ENCODE measurements at regions not wholly inside any gene's neighbourhood (a gene's known extent, or its start where the extent isn't known, plus 50 kb on each side); places are given as distances from the start of the nearest gene placed in this dataset.

GRCh38 chr1:29916656-29917369, 680.5 kb downstream of the PTPRU start:
- no peaks in the 10 kb centered on the region for H3K36me3 Mint-ChIP-seq
- no peak overlapping the region for H3K27ac Mint-ChIP-seq
- no peak for DNase-seq
- H3K9me3 Mint-ChIP-seq = no peaks in the 10 kb centered on the region
- H3K4me3 Mint-ChIP-seq = no peak overlapping the region
- H3K27me3 Mint-ChIP-seq (ENCODE audit: low read depth in 3 of 3) = peaks cover 3 to 9% (median 6%) of the 10 kb centered on the region in 3 donors
- H3K4me1 Mint-ChIP-seq = no peaks in the 10 kb centered on the region

- Mint-ChIP-seq H3K27me3 (ENCODE audit: low read depth in 3 of 3) (peaks cover 6 to 14% (median 6%) of the 10 kb centered on the region in 3 donors), H3K4me3 (no peak overlapping the region), H3K27ac (no peak overlapping the region), H3K9me3 (no peaks in the 10 kb centered on the region), H3K36me3 (no peaks in the 10 kb centered on the region), H3K4me1 (no peaks in the 10 kb centered on the region)
- no peak for DNase-seq
These were observed 678.6 kb downstream of the PTPRU start for GRCh38 chr1:29914936-29915335.

DNA sequence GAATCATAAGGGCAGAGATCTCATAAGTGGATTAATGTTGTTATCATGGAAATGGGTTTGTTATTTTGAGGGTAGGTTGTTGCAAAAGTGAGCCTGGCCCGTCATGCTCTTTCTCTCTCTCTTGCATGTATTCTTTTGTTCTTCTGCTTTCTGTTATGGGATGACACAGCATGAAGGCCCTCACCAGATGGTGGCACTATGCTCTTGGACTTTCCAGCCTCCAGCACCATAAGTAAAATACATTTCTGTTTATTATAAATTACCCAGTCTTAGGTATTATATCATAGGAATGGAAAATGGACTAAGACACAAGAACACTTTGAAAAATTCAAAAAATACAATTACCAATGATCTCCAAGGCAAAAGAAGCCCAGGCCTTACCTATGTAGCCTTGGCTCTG, 676.1 kb downstream of the PTPRU start:
- Mint-ChIP-seq H3K4me3 (no peak overlapping the region), H3K9me3 (no peaks in the 10 kb centered on the region), H3K36me3 (no peaks in the 10 kb centered on the region), H3K27me3 (ENCODE audit: low read depth in 3 of 3) (peaks cover 5 to 6% (median 6%) of the 10 kb centered on the region in 3 donors), H3K4me1 (no peaks in the 10 kb centered on the region), H3K27ac (no peak overlapping the region)
- DNase-seq = peak in 1 of 3 donors; percentile 14

DNA sequence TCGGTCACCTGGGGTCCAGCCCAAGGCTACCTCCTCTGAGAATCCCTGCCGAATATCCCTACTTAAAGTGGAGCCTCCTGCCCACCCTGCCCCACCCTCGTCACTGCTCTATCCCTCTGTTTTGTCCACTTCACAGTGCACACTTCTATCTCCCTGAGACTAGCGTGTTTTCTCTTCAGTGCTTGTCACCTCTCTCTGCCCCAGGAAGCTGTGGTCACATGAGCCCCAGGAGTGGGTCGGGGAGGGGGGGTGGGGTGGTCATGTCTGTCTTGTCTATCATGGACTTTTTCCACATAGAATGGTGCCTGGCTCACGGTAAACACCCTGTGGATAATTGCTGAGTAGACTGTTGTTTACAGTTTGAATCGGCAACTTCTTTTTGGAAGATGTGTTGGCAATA, 673.6 kb downstream of the PTPRU start:
- Mint-ChIP-seq H3K4me3 (no peak overlapping the region), H3K27ac (no peak overlapping the region), H3K9me3 (no peaks in the 10 kb centered on the region), H3K4me1 (no peaks in the 10 kb centered on the region), H3K27me3 (ENCODE audit: low read depth in 3 of 3) (peaks cover 3 to 6% (median 5%) of the 10 kb centered on the region in 3 donors), H3K36me3 (no peaks in the 10 kb centered on the region)
- DNase-seq = no peak

GRCh38 chr1:29907596-29907995, 671.3 kb downstream of the PTPRU start:
- DNase-seq = no peak
- Mint-ChIP-seq H3K4me3 (no peak overlapping the region), H3K9me3 (no peaks in the 10 kb centered on the region), H3K27ac (no peak overlapping the region), H3K4me1 (no peaks in the 10 kb centered on the region), H3K36me3 (no peaks in the 10 kb centered on the region), H3K27me3 (ENCODE audit: low read depth in 3 of 3) (peaks cover 2 to 13% (median 4%) of the 10 kb centered on the region in 3 donors)

DNA sequence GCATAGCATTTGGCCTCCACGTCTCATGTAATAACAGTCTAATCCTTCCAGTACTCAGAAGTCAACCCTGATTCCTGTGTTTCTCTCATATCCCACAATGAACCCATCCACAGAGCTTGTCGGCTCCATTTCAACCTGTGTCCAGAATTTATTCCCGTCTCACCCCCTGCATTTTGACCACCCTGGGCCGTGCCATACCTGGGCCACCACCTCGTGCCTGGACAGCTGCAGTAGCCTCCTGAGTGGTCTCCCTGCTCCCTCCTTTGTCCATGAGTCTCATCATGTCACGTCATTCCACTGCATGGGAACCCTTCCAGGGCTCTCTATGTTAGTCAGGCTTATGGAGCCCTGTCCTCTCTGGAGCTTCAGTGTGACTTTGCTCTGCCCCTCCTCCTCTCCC, 670.6 kb downstream of the PTPRU start:
- Mint-ChIP-seq H3K4me3 (no peak overlapping the region), H3K27me3 (ENCODE audit: low read depth in 3 of 3) (peaks cover 0 to 13% (median 4%) of the 10 kb centered on the region in 3 donors), H3K4me1 (no peaks in the 10 kb centered on the region), H3K9me3 (no peaks in the 10 kb centered on the region), H3K27ac (no peak overlapping the region), H3K36me3 (no peaks in the 10 kb centered on the region)
- DNase-seq = no peak

DNA sequence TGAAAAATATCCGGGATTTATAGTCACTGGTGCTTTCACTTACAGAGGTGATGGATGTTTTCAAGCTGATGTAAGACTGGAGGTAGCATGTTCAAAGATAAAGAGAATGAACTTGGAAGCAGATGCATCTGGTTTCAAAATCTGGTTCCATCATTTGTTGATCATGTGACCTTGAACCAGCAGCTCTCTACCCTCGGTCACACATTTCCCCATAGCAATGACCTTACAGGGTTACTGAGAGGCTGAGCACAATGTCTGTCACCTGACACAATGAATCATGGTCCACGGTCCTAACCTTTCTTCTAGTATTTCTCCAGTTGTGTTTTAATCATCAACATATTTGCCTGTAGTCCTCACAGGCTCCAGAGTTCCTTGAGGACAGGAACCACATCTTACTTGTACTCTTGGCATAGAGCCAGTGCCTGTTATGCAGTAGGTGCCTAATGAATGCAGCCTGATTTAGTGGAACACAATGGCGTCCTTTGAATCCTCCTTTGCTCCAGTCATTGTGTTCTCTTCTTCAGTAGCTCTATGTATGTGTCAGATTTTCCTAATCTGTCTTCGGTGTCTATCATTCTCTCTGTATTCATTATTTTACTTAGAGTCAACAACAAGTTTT, 667.3 kb downstream of the PTPRU start:
- Mint-ChIP-seq H3K36me3 (no peaks in the 10 kb centered on the region), H3K4me3 (no peak overlapping the region), H3K4me1 (no peaks in the 10 kb centered on the region), H3K9me3 (no peaks in the 10 kb centered on the region), H3K27me3 (ENCODE audit: low read depth in 3 of 3) (peaks cover 0 to 10% (median 1%) of the 10 kb centered on the region in 3 donors), H3K27ac (no peak overlapping the region)
- DNase-seq = no peak

DNA sequence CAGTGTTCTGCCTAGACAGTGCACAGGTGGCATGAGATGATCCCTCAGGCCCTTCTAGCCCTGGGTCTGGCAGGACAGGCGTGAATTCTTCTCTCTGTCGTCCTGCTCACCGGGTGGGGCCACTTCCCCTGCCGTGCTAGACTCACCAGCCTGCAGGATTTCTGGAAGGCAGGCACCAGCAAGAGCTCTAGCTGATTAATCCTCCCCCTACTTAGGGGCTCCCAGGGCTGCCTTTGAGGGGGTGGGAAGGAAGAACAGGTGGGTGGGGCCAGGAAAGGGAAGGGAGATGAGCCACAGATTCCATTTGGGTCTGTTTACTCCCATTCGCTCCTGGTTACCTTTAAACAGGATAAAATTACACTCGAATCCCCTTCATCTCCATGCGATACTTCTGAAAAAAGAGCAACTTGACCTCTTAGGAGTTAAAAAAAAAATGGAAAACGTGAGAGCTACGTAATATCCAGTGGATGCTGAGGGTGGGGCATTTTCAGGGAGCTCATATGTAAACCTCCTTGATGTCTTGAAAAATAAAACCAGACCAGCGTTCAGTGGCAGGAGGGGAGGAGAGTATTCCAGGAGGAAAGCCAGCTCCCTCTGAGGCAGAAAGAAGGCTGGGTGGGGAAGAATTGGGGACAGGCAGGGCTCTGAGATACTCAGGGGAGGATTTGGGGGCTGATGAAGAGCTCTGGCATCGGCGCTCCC, 665.5 kb downstream of the PTPRU start:
- peaks cover 0 to 10% (median 4%) of the 10 kb centered on the region in 3 donors for H3K27me3 Mint-ChIP-seq (ENCODE audit: low read depth in 3 of 3)
- no peaks in the 10 kb centered on the region for H3K36me3 Mint-ChIP-seq
- no peak overlapping the region for H3K4me3 Mint-ChIP-seq
- no peak for DNase-seq
- H3K27ac Mint-ChIP-seq = no peak overlapping the region
- no peaks in the 10 kb centered on the region for H3K4me1 Mint-ChIP-seq
- no peaks in the 10 kb centered on the region for H3K9me3 Mint-ChIP-seq

DNA sequence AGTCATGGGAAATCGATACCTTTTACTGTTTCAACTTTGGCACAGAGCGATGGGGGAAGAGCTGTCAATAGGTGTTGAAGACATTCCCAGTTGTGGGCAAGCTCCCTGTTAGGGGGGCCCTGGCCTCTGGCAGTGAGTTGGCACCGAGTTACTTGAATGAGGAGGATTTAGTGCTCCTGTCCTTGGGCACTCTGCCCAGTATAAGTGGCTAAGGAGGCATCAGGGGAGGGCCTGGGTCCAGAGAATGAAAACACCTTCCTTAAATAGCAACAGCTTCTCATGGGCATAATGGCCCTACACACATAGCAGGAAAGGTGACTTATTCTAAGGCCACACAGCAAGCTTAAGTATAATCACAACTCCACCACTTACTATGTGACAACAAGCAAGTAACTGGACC, 664.4 kb downstream of the PTPRU start:
- H3K27me3 Mint-ChIP-seq (ENCODE audit: low read depth in 3 of 3) = peaks cover 0 to 12% (median 4%) of the 10 kb centered on the region in 3 donors
- H3K4me3 Mint-ChIP-seq = no peak overlapping the region
- no peaks in the 10 kb centered on the region for H3K4me1 Mint-ChIP-seq
- H3K27ac Mint-ChIP-seq = no peak overlapping the region
- DNase-seq = no peak
- no peaks in the 10 kb centered on the region for H3K36me3 Mint-ChIP-seq
- no peaks in the 10 kb centered on the region for H3K9me3 Mint-ChIP-seq

GRCh38 chr1:29900104-29900679, 663.9 kb downstream of the PTPRU start:
- H3K27ac Mint-ChIP-seq = no peak overlapping the region
- no peak for DNase-seq
- peaks cover under 1 to 15% (median 7%) of the 10 kb centered on the region in 3 donors for H3K27me3 Mint-ChIP-seq (ENCODE audit: low read depth in 3 of 3)
- H3K4me3 Mint-ChIP-seq = no peak overlapping the region
- no peaks in the 10 kb centered on the region for H3K9me3 Mint-ChIP-seq
- H3K36me3 Mint-ChIP-seq = no peaks in the 10 kb centered on the region
- H3K4me1 Mint-ChIP-seq = no peaks in the 10 kb centered on the region

DNA sequence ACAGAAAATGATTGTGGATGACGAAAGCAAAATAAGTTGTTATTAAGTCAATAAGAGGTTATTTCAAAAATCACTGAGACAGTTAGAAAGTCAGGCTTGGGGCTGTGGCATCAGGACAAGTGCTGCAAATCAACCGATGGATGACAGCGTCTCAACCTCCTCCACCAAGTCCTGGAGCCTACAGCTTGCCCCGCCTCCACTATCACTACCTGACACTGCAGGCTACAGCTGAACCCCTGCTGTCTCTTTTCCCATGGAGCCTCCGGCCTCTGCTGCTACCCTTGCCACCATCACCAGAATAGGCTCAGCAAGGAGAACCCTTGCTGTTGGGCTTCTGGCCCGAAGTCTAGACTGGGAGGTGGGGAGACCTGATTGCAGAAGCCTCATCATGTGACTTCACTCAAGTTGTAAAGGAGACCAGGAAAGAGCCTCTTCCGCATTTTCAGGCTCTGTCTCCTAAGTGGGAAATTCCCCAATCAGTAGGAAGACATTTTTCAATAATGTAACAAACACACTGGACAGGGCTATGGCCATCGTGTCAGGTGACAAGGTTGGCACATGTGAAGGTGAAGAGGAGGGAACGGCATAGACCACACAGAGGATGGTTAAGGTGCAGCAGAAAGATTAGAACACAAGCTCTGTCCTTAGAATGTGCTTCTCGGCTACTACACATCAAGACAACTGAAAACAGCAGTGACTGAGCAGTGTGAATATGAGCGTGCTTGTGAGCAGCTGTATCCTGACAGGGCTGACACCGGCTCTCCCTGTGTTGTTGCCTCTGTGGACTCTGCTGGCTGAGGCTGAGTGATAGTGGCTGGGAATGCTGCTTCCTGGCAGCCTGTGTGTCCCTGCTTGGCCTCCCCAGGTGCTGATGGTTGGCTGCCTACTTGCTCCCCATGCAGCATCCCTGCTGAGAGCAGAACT, 660.7 kb downstream of the PTPRU start:
- Mint-ChIP-seq H3K4me1 (no peaks in the 10 kb centered on the region), H3K36me3 (no peaks in the 10 kb centered on the region), H3K4me3 (no peak overlapping the region), H3K27me3 (ENCODE audit: low read depth in 3 of 3) (peaks cover 5 to 14% (median 7%) of the 10 kb centered on the region in 3 donors), H3K9me3 (no peaks in the 10 kb centered on the region), H3K27ac (no peak overlapping the region)
- no peak for DNase-seq

- no peaks in the 10 kb centered on the region for H3K9me3 Mint-ChIP-seq
- H3K27me3 Mint-ChIP-seq (ENCODE audit: low read depth in 3 of 3) = peaks cover 5 to 14% (median 9%) of the 10 kb centered on the region in 3 donors
- H3K27ac Mint-ChIP-seq = no peak overlapping the region
- H3K4me3 Mint-ChIP-seq = no peak overlapping the region
- no peaks in the 10 kb centered on the region for H3K4me1 Mint-ChIP-seq
- H3K36me3 Mint-ChIP-seq = no peaks in the 10 kb centered on the region
- DNase-seq = no peak
These were observed 660.0 kb downstream of the PTPRU start for GRCh38 chr1:29896300-29896699.

GRCh38 chr1:29895201-29895600, 658.9 kb downstream of the PTPRU start:
- Mint-ChIP-seq H3K4me1 (no peaks in the 10 kb centered on the region), H3K27ac (no peak overlapping the region), H3K4me3 (no peak overlapping the region), H3K36me3 (no peaks in the 10 kb centered on the region), H3K27me3 (ENCODE audit: low read depth in 3 of 3) (peaks cover 5 to 11% (median 9%) of the 10 kb centered on the region in 3 donors), H3K9me3 (no peaks in the 10 kb centered on the region)
- no peak for DNase-seq

Data from immature natural killer cell (primary cell).